Neural cell (in vitro differentiated cells): ENCODE measurements at regions not wholly inside any gene's neighbourhood (a gene's known extent, or its start where the extent isn't known, plus 50 kb on each side); places are given as distances from the start of the nearest gene placed in this dataset.
"Not testable (repeated sequence)": the region's sequence is repeated elsewhere in the genome, so short reads cannot be mapped to it uniquely, and the experiment has no call there.

Experiments used
- H2AFZ ChIP-seq: fragments of 200-600, 300-800 bp; sonication (generic), shearing (Covaris generic); 2 replicates; pipeline ENCODE4 v1.6.0; 2014; ENCODE audit warnings: low read depth, mild to moderate bottlenecking, antibody characterized with exemption, low read length, moderate library complexity
- H3F3A ChIP-seq: fragments of 200-600 bp; shearing (Covaris generic); 2 replicates; pipeline ENCODE4 v1.6.1; 2016; ENCODE audit warnings: mild to moderate bottlenecking, moderate library complexity, mixed read lengths, antibody characterized with exemption, low read length; ENCODE audit not compliant: insufficient read depth, poor library complexity, severe bottlenecking
- H3K27ac ChIP-seq: fragments of 200-600, 300-800 bp; sonication (generic), shearing (Covaris generic); 2 replicates; pipeline ENCODE4 v1.5.1; 2014; ENCODE audit warnings: mild to moderate bottlenecking, low read length, moderate library complexity
- H3K27me3 ChIP-seq: fragments of 300-800, 200-600 bp; sonication (generic), shearing (Covaris generic); 2 replicates; pipeline ENCODE4 v1.6.0; 2014; ENCODE audit warnings: mild to moderate bottlenecking, low read depth, low read length, moderate library complexity; ENCODE audit not compliant: insufficient read depth
- H3K36me3 ChIP-seq: fragments of 300-800, 200-600 bp; sonication (generic), shearing (Covaris generic); 2 replicates; pipeline ENCODE4 v1.5.1; 2014; ENCODE audit warnings: mild to moderate bottlenecking, antibody characterized with exemption, low read length, moderate library complexity; ENCODE audit not compliant: insufficient read depth
- H3K4me2 ChIP-seq: fragments of 300-800, 200-600 bp; sonication (generic), shearing (Covaris generic); 2 replicates; pipeline ENCODE4 v1.6.0; 2014; ENCODE audit warnings: mild to moderate bottlenecking, low read length
- H3K4me3 ChIP-seq: fragments of 300-800, 200-600 bp; sonication (generic), shearing (Covaris generic); 2 replicates; pipeline ENCODE4 v1.5.1; 2014; ENCODE audit warnings: mild to moderate bottlenecking, low read length, moderate library complexity
- H3K79me2 ChIP-seq: fragments of 200-600 bp; shearing (Covaris generic); replicated peaks from 2 replicates; pipeline ENCODE4 v1.6.0; 2014; ENCODE audit warnings: mild to moderate bottlenecking, low read length, moderate library complexity; ENCODE audit not compliant: insufficient read depth
- H3K9ac ChIP-seq: fragments of 300-800, 200-600 bp; sonication (generic), shearing (Covaris generic); 2 replicates; pipeline ENCODE4 v1.6.1; 2016; ENCODE audit warnings: mild to moderate bottlenecking, low read length, mixed read lengths
- H3K9me2 ChIP-seq: fragments of 200-600 bp; shearing (Covaris generic); 2 replicates; pipeline ENCODE4 v1.6.1; 2016; ENCODE audit warnings: mild to moderate bottlenecking, low read length, mixed read lengths; ENCODE audit not compliant: insufficient read depth
- H3K9me3 ChIP-seq: fragments of 200-600, 300-800 bp; sonication (generic), shearing (Covaris generic); 2 replicates; pipeline ENCODE4 v1.6.1; 2016; ENCODE audit warnings: mild to moderate bottlenecking, mixed run types, low read length, moderate library complexity, mixed read lengths
- H4K20me1 ChIP-seq: fragments of 200-600 bp; shearing (Covaris generic); 2 replicates; pipeline ENCODE4 v1.6.1; 2016; ENCODE audit warnings: mild to moderate bottlenecking, mixed run types; ENCODE audit not compliant: insufficient read depth
- EP300 ChIP-seq: fragments of 450-650 bp; conservative IDR thresholded peaks from 2 replicates; pipeline ENCODE4 v1.6.1; 2014; ENCODE audit warnings: antibody characterized with exemption, mild to moderate bottlenecking, moderate library complexity; ENCODE audit not compliant: poor library complexity, severe bottlenecking
- EZH2 ChIP-seq: fragments of 200-600, 300-800 bp; shearing (Covaris generic), sonication (generic); IDR thresholded peaks from 2 replicates; pipeline ENCODE4 v1.6.1; 2014; ENCODE audit warnings: antibody characterized with exemption, low read length, borderline replicate concordance, mild to moderate bottlenecking; ENCODE audit not compliant: insufficient read depth, poor library complexity, severe bottlenecking
- MXI1 ChIP-seq: fragments of 450-650 bp; conservative IDR thresholded peaks from 2 replicates; pipeline ENCODE4 v1.6.1; 2014; ENCODE audit warnings: antibody characterized with exemption, mild to moderate bottlenecking; ENCODE audit not compliant: poor library complexity, severe bottlenecking
- POLR2AphosphoS5 ChIP-seq: IDR thresholded peaks from 2 replicates; pipeline ENCODE4 v1.6.1; 2012
- RAD21 ChIP-seq: fragments of 450-650 bp; conservative IDR thresholded peaks from 2 replicates; pipeline ENCODE4 v1.6.1; 2014; ENCODE audit warnings: antibody characterized with exemption, mild to moderate bottlenecking, moderate library complexity
- SMC3 ChIP-seq: fragments of 450-650 bp; conservative IDR thresholded peaks from 2 replicates; pipeline ENCODE4 v1.6.1; 2014; ENCODE audit warnings: antibody characterized with exemption, mild to moderate bottlenecking, moderate library complexity; ENCODE audit not compliant: poor library complexity
- TAF1 ChIP-seq: IDR thresholded peaks from 2 replicates; pipeline ENCODE4 v1.6.1; 2012; ENCODE audit warnings: low read depth
- TF ChIP-seq, protein P1 (sequence below): IDR thresholded peaks from 2 replicates; pipeline ENCODE4 v1.6.1; 2012; ENCODE audit warnings: borderline replicate concordance
- TF ChIP-seq, protein P2 (sequence below): fragments of 450-650 bp; IDR thresholded peaks from 2 replicates; pipeline ENCODE4 v1.5.1; 2014; ENCODE audit warnings: antibody characterized with exemption, mild to moderate bottlenecking, moderate library complexity; ENCODE audit not compliant: poor library complexity, severe bottlenecking

DNA sequence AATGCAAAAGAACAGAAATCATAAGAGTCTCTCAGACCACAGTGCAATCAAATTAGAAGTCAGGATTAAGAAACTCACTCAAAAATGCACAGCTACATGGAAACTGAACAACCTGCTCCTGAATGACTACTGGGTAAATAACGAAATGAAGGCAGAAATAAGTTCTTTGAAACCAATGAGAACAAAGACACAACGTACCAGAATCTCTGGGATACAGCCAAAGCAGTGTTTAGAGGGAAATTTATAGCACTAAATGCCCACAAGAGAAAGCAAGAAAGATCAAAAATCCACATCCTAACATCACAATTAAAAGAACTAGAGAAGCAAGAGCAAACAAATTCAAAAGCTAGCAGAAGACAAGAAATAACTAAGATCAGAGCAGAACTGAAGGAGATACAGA is 160.5 kb upstream of the ZNF648 start:
- H3F3A ChIP-seq, H4K20me1 ChIP-seq, H3K79me2 ChIP-seq, H3K9me3 ChIP-seq, H3K27ac ChIP-seq, H2AFZ ChIP-seq, H3K9me2 ChIP-seq, H3K36me3 ChIP-seq, H3K9ac ChIP-seq, H3K4me3 ChIP-seq, H3K27me3 ChIP-seq, H3K4me2 ChIP-seq: not testable (repeated sequence)

DNA sequence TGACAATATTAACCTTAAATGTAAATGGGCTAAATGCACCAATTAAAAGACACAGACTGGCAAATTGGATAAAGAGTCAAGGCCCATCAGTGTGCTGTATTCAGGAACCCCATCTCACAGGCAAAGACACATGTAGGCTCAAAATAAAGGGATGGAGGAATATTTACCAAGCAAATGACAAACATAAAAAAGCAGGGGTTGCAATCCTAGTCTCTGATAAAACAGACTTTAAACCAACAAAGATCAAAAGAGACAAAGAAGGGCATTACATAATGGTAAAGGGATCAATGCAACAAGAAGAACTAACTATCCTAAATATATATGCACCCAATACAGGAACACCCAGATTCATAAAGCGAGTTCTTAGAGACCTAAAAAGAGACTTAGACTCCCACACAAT is 159.9 kb upstream of the ZNF648 start:
- H3K9me3 ChIP-seq, H3K4me2 ChIP-seq, H3F3A ChIP-seq, H3K27ac ChIP-seq, H3K9ac ChIP-seq, H3K36me3 ChIP-seq, H4K20me1 ChIP-seq, H2AFZ ChIP-seq, H3K9me2 ChIP-seq, H3K4me3 ChIP-seq, H3K79me2 ChIP-seq, H3K27me3 ChIP-seq: not testable (repeated sequence)

DNA sequence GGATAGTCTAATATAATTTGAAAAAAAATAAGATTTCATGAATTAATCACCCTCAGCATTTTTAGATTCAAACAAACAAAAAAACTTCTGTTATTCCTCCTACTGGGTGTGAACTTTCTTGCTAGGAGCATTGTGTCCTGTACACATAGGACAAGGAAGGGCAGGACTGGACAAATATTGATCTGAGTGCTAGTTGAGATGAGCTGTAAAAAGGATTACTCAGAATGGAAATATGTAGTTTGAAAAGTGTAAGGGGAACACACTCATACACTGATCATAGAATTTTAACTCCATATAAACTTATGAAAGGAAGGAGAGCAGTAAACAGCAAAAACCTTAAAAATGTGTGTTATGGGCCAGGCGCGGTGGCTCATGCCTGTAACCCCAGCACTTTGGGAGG is 156.5 kb upstream of the ZNF648 start:
- no peaks in the 10 kb centered on the region for H3K27me3 ChIP-seq
- no peaks in the 10 kb centered on the region for H3K36me3 ChIP-seq
- no peak overlapping the region for H2AFZ ChIP-seq
- H4K20me1 ChIP-seq: no peaks in the 10 kb centered on the region
- H3K9ac ChIP-seq: no peak overlapping the region
- H3K27ac ChIP-seq: no peak overlapping the region
- H3K4me3 ChIP-seq: no peak overlapping the region
- TF ChIP-seq EZH2 (no peak), POLR2AphosphoS5 (no peak), TAF1 (no peak), MXI1 (no peak)
- TF ChIP-seq, protein P1, sequence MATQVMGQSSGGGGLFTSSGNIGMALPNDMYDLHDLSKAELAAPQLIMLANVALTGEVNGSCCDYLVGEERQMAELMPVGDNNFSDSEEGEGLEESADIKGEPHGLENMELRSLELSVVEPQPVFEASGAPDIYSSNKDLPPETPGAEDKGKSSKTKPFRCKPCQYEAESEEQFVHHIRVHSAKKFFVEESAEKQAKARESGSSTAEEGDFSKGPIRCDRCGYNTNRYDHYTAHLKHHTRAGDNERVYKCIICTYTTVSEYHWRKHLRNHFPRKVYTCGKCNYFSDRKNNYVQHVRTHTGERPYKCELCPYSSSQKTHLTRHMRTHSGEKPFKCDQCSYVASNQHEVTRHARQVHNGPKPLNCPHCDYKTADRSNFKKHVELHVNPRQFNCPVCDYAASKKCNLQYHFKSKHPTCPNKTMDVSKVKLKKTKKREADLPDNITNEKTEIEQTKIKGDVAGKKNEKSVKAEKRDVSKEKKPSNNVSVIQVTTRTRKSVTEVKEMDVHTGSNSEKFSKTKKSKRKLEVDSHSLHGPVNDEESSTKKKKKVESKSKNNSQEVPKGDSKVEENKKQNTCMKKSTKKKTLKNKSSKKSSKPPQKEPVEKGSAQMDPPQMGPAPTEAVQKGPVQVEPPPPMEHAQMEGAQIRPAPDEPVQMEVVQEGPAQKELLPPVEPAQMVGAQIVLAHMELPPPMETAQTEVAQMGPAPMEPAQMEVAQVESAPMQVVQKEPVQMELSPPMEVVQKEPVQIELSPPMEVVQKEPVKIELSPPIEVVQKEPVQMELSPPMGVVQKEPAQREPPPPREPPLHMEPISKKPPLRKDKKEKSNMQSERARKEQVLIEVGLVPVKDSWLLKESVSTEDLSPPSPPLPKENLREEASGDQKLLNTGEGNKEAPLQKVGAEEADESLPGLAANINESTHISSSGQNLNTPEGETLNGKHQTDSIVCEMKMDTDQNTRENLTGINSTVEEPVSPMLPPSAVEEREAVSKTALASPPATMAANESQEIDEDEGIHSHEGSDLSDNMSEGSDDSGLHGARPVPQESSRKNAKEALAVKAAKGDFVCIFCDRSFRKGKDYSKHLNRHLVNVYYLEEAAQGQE: no peak
- H3K79me2 ChIP-seq: no peaks in the 10 kb centered on the region
- H3K9me2 ChIP-seq: no peaks in the 10 kb centered on the region
- no peak overlapping the region for H3K4me2 ChIP-seq
- no peaks in the 10 kb centered on the region for H3K9me3 ChIP-seq
- H3F3A ChIP-seq: no peaks in the 10 kb centered on the region

DNA sequence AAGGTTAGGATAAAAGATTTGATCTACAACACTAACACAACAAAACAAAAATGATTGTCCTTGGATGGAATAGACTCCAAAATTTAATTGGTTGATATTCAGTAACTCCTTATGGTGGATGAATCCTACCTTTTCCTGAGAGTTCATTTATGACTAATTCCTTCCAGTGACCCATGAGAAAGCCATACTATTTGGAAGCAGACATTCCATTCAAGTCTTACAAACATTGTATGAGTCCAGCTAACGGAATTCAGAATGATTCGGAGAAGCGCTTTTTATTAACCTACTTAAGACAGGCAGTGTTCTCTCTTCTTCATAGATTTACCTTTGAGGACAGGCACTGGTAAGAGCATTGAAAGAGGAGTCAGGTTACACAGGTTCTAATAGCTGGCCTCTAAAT is 155.6 kb upstream of the ZNF648 start:
- no peak overlapping the region for H3K4me3 ChIP-seq
- TF ChIP-seq, protein P2, sequence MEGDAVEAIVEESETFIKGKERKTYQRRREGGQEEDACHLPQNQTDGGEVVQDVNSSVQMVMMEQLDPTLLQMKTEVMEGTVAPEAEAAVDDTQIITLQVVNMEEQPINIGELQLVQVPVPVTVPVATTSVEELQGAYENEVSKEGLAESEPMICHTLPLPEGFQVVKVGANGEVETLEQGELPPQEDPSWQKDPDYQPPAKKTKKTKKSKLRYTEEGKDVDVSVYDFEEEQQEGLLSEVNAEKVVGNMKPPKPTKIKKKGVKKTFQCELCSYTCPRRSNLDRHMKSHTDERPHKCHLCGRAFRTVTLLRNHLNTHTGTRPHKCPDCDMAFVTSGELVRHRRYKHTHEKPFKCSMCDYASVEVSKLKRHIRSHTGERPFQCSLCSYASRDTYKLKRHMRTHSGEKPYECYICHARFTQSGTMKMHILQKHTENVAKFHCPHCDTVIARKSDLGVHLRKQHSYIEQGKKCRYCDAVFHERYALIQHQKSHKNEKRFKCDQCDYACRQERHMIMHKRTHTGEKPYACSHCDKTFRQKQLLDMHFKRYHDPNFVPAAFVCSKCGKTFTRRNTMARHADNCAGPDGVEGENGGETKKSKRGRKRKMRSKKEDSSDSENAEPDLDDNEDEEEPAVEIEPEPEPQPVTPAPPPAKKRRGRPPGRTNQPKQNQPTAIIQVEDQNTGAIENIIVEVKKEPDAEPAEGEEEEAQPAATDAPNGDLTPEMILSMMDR: no peak
- TF ChIP-seq SMC3 (no peak), TAF1 (no peak), MXI1 (no peak), POLR2AphosphoS5 (no peak), RAD21 (no peak), EP300 (no peak), EZH2 (no peak)
- TF ChIP-seq, protein P1: no peak
- no peaks in the 10 kb centered on the region for H3K36me3 ChIP-seq
- H3K9ac ChIP-seq: no peak overlapping the region
- no peaks in the 10 kb centered on the region for H3K9me2 ChIP-seq
- H4K20me1 ChIP-seq: no peaks in the 10 kb centered on the region
- no peaks in the 10 kb centered on the region for H3K9me3 ChIP-seq
- H3K27me3 ChIP-seq: no peaks in the 10 kb centered on the region
- no peak overlapping the region for H3K4me2 ChIP-seq
- no peaks in the 10 kb centered on the region for H3K79me2 ChIP-seq
- H3K27ac ChIP-seq: no peak overlapping the region
- no peak overlapping the region for H2AFZ ChIP-seq
- H3F3A ChIP-seq: no peaks in the 10 kb centered on the region
